ENCODE measurements at regions not wholly inside any gene's neighbourhood (a gene's known extent, or its start where the extent isn't known, plus 50 kb on each side); places are given as distances from the start of the nearest gene placed in this dataset.
"Not testable (repeated sequence)": the region's sequence is repeated elsewhere in the genome, so short reads cannot be mapped to it uniquely, and the experiment has no call there.

- DNase-seq (ENCODE audit: low read depth in 2 of 2) = no peak
Observed at GRCh38 chr5:162796507-162796906, 640.9 kb upstream of the CCNG1 start.

GRCh38 chr5:162800301-162800700 is 637.1 kb upstream of the CCNG1 start:
- DNase-seq (ENCODE audit: low read depth in 2 of 2) = no peak

GRCh38 chr5:162801235-162801634 is 636.2 kb upstream of the CCNG1 start:
- no peak for DNase-seq (ENCODE audit: low read depth in 2 of 2)

- DNase-seq (ENCODE audit: low read depth in 2 of 2) = no peak
Observed at GRCh38 chr5:162806195-162806594, 631.2 kb upstream of the CCNG1 start.

- no peak for DNase-seq (ENCODE audit: low read depth in 2 of 2)
Observed at GRCh38 chr5:162811071-162811470, 626.3 kb upstream of the CCNG1 start.

- DNase-seq (ENCODE audit: low read depth in 2 of 2) = no peak
Observed at GRCh38 chr5:162816816-162817215, 620.6 kb upstream of the CCNG1 start.

GRCh38 chr5:162817364-162817763 is 620.0 kb upstream of the CCNG1 start:
- DNase-seq (ENCODE audit: low read depth in 2 of 2) = no peak

- not testable (repeated sequence) for DNase-seq (ENCODE audit: low read depth in 2 of 2)
Observed at GRCh38 chr5:162821664-162822063, 615.7 kb upstream of the CCNG1 start.

- no peak for DNase-seq (ENCODE audit: low read depth in 2 of 2)
Observed at GRCh38 chr5:162824360-162824759, 613.0 kb upstream of the CCNG1 start.

GRCh38 chr5:162837155-162837554 is 600.2 kb upstream of the CCNG1 start:
- DNase-seq (ENCODE audit: low read depth in 2 of 2) = no peak

GRCh38 chr5:162842727-162843126 is 594.7 kb upstream of the CCNG1 start:
- no peak for DNase-seq (ENCODE audit: low read depth in 2 of 2)

- DNase-seq (ENCODE audit: low read depth in 2 of 2) = no peak
Observed at GRCh38 chr5:162852134-162852533, 585.3 kb upstream of the CCNG1 start.

- DNase-seq (ENCODE audit: low read depth in 2 of 2) = no peak
Observed at GRCh38 chr5:162858770-162859169, 578.6 kb upstream of the CCNG1 start.

GRCh38 chr5:162870966-162871365 is 566.4 kb upstream of the CCNG1 start:
- no peak for DNase-seq (ENCODE audit: low read depth in 2 of 2)

GRCh38 chr5:162882629-162883028 is 554.8 kb upstream of the CCNG1 start:
- no peak for DNase-seq (ENCODE audit: low read depth in 2 of 2)

- no peak for DNase-seq (ENCODE audit: low read depth in 2 of 2)
Observed at GRCh38 chr5:162886717-162887116, 550.7 kb upstream of the CCNG1 start.

- no peak for DNase-seq (ENCODE audit: low read depth in 2 of 2)
Observed at GRCh38 chr5:162888268-162888667, 549.1 kb upstream of the CCNG1 start.

GRCh38 chr5:162911873-162912272 is 525.5 kb upstream of the CCNG1 start:
- no peak for DNase-seq (ENCODE audit: low read depth in 2 of 2)

- DNase-seq (ENCODE audit: low read depth in 2 of 2) = no peak
Observed at GRCh38 chr5:162916368-162916767, 521.0 kb upstream of the CCNG1 start.

- DNase-seq (ENCODE audit: low read depth in 2 of 2) = no peak
Observed at GRCh38 chr5:162929104-162929503, 508.3 kb upstream of the CCNG1 start.

GRCh38 chr5:162931501-162931900 is 505.9 kb upstream of the CCNG1 start:
- DNase-seq (ENCODE audit: low read depth in 2 of 2) = no peak

- DNase-seq (ENCODE audit: low read depth in 2 of 2) = no peak
Observed at GRCh38 chr5:162939991-162940390, 497.4 kb upstream of the CCNG1 start.

- no peak for DNase-seq (ENCODE audit: low read depth in 2 of 2)
Observed at GRCh38 chr5:162948677-162949076, 488.7 kb upstream of the CCNG1 start.

GRCh38 chr5:162956570-162956969 is 480.8 kb upstream of the CCNG1 start:
- no peak for DNase-seq (ENCODE audit: low read depth in 2 of 2)

- not testable (repeated sequence) for DNase-seq (ENCODE audit: low read depth in 2 of 2)
Observed at GRCh38 chr5:162964144-162964543, 473.3 kb upstream of the CCNG1 start.
